ENCODE measurements at regions not wholly inside any gene's neighbourhood (a gene's known extent, or its start where the extent isn't known, plus 50 kb on each side); places are given as distances from the start of the nearest gene placed in this dataset.

GRCh38 chr13:54660277-54660676, 1631.7 kb downstream of the OLFM4 start:
- TF ChIP-seq CTCF (IDR thresholded peaks at IDR 0.05) (no peak), POLR2A (IDR thresholded peaks at IDR 0.05) (no peak), EP300 (IDR thresholded peaks at IDR 0.05) (no peak)

Data from tibial nerve (tissue), 4 donors.